Neural progenitor cell (in vitro differentiated cells): ENCODE measurements at regions not wholly inside any gene's neighbourhood (a gene's known extent, or its start where the extent isn't known, plus 50 kb on each side); places are given as distances from the start of the nearest gene placed in this dataset.

Experiments
- DNase-seq: peaks from one replicate; pipeline ENCODE4 v3.0.0-alpha.2; 2016; ENCODE audit warnings: low spot score
- H2AFZ ChIP-seq: fragments of 200-600 bp; sonication (generic); replicated peaks from 2 replicates; pipeline ENCODE4 v1.6.1; 2016; ENCODE audit warnings: antibody characterized with exemption
- H3F3A ChIP-seq: fragments of 200-600 bp; sonication (generic); 2 replicates; pipeline ENCODE4 v1.6.1; 2016; ENCODE audit warnings: antibody characterized with exemption, low read depth
- H3K27ac ChIP-seq: fragments of 200-600 bp; sonication (generic); 2 replicates; pipeline ENCODE4 v1.5.1; 2016; ENCODE audit warnings: mild to moderate bottlenecking
- H3K27me3 ChIP-seq: fragments of 200-600 bp; sonication (generic); 2 replicates; pipeline ENCODE4 v1.6.1; 2016; ENCODE audit warnings: mild to moderate bottlenecking, moderate library complexity
- H3K36me3 ChIP-seq: fragments of 200-600 bp; sonication (generic); 2 replicates; pipeline ENCODE4 v1.5.1; 2016
- H3K4me1 ChIP-seq: fragments of 200-600 bp; sonication (generic); 2 replicates; pipeline ENCODE4 v1.6.1; 2016; ENCODE audit warnings: mixed run types
- H3K4me2 ChIP-seq: fragments of 200-600 bp; sonication (generic); 2 replicates; pipeline ENCODE4 v1.6.1; 2016
- H3K4me3 ChIP-seq: fragments of 200-600 bp; sonication (generic); 2 replicates; pipeline ENCODE4 v1.5.1; 2016
- H3K79me2 ChIP-seq: fragments of 200-600 bp; sonication (generic); 2 replicates; pipeline ENCODE4 v1.6.1; 2016; ENCODE audit warnings: low read depth
- H3K9ac ChIP-seq: fragments of 200-600 bp; sonication (generic); 2 replicates; pipeline ENCODE4 v1.6.1; 2016
- H3K9me3 ChIP-seq: fragments of 200-600 bp; sonication (generic); 2 replicates; pipeline ENCODE4 v1.5.1; 2016; ENCODE audit warnings: low read depth
- H4K20me1 ChIP-seq: fragments of 200-600 bp; sonication (generic); 2 replicates; pipeline ENCODE4 v1.6.1; 2016; ENCODE audit warnings: low read depth
- H3K27ac Mint-ChIP-seq: 3 replicates; pipeline ENCODE4 v1.8.0; 2021; ENCODE audit warnings: mixed read lengths
- H3K27me3 Mint-ChIP-seq: 2 replicates; pipeline ENCODE4 v1.8.0; 2022; ENCODE audit warnings: low read depth, mild to moderate bottlenecking, inconsistent platforms, moderate library complexity, mixed read lengths; ENCODE audit not compliant: insufficient read depth
- H3K36me3 Mint-ChIP-seq: 3 replicates; pipeline ENCODE4 v1.8.0; 2021; ENCODE audit warnings: mixed read lengths
- H3K4me1 Mint-ChIP-seq: 3 replicates; pipeline ENCODE4 v1.8.0; 2021; ENCODE audit warnings: mixed read lengths
- H3K4me3 Mint-ChIP-seq: 3 replicates; pipeline ENCODE4 v1.8.0; 2021; ENCODE audit warnings: mild to moderate bottlenecking, moderate library complexity, mixed read lengths
- H3K9me3 Mint-ChIP-seq: 3 replicates; pipeline ENCODE4 v1.8.0; 2020; ENCODE audit warnings: mixed read lengths
- EZH2 ChIP-seq: fragments of 200-600 bp; sonication (generic); IDR thresholded peaks from 2 replicates; pipeline ENCODE4 v1.6.1; 2017; ENCODE audit warnings: antibody characterized with exemption, mild to moderate bottlenecking, moderate library complexity
- EZH2phosphoT487 ChIP-seq: fragments of 200-600 bp; sonication (generic); IDR thresholded peaks from 2 replicates; pipeline ENCODE4 v1.6.1; 2017; ENCODE audit warnings: antibody characterized with exemption
- TF ChIP-seq, protein P1 (sequence below): fragments of 200-600 bp; sonication (generic); IDR thresholded peaks from 2 replicates; pipeline ENCODE4 v1.5.1; 2017; ENCODE audit warnings: antibody characterized with exemption, mild to moderate bottlenecking

DNA sequence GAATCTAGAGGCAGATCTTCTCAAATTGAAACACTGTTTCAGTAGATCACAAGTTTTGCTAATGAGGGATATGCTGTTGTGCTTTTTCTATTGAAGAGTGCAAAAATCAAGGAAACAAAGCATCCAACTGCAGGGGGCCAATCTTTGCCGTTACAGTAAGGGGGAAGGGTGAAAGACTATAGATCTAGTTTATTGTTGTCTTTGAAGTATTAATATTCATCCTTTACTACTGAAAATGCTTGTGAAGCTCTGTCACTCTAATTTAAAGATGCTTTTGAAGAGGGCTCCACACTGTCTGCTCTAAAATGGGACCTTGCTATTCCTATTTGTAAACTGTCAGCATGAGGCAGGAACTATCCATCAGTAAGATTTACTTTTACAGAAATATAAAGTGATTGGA, 110.3 kb downstream of the MBL2 start:
- no peak overlapping the region for H3K4me2 ChIP-seq
- H3K4me1 ChIP-seq: peaks cover 7% of the 10 kb centered on the region
- H3K27ac ChIP-seq: no peak overlapping the region
- no peaks in the 10 kb centered on the region for H3K36me3 ChIP-seq
- H3K4me3 ChIP-seq: no peak overlapping the region
- no peaks in the 10 kb centered on the region for H4K20me1 ChIP-seq
- no peak for DNase-seq
- Mint-ChIP-seq H3K36me3 (no peaks in the 10 kb centered on the region), H3K4me3 (no peak overlapping the region), H3K4me1 (peaks cover 13% of the 10 kb centered on the region), H3K9me3 (peaks cover 10% of the 10 kb centered on the region), H3K27ac (no peak overlapping the region), H3K27me3 (no peaks in the 10 kb centered on the region)
- no peaks in the 10 kb centered on the region for H3F3A ChIP-seq
- no peak overlapping the region for H3K9ac ChIP-seq
- TF ChIP-seq EZH2 (no peak), EZH2phosphoT487 (no peak)
- TF ChIP-seq, protein P1, sequence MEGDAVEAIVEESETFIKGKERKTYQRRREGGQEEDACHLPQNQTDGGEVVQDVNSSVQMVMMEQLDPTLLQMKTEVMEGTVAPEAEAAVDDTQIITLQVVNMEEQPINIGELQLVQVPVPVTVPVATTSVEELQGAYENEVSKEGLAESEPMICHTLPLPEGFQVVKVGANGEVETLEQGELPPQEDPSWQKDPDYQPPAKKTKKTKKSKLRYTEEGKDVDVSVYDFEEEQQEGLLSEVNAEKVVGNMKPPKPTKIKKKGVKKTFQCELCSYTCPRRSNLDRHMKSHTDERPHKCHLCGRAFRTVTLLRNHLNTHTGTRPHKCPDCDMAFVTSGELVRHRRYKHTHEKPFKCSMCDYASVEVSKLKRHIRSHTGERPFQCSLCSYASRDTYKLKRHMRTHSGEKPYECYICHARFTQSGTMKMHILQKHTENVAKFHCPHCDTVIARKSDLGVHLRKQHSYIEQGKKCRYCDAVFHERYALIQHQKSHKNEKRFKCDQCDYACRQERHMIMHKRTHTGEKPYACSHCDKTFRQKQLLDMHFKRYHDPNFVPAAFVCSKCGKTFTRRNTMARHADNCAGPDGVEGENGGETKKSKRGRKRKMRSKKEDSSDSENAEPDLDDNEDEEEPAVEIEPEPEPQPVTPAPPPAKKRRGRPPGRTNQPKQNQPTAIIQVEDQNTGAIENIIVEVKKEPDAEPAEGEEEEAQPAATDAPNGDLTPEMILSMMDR: no peak
- H3K27me3 ChIP-seq: no peaks in the 10 kb centered on the region
- no peaks in the 10 kb centered on the region for H3K79me2 ChIP-seq
- no peaks in the 10 kb centered on the region for H3K9me3 ChIP-seq
- no peak overlapping the region for H2AFZ ChIP-seq

DNA sequence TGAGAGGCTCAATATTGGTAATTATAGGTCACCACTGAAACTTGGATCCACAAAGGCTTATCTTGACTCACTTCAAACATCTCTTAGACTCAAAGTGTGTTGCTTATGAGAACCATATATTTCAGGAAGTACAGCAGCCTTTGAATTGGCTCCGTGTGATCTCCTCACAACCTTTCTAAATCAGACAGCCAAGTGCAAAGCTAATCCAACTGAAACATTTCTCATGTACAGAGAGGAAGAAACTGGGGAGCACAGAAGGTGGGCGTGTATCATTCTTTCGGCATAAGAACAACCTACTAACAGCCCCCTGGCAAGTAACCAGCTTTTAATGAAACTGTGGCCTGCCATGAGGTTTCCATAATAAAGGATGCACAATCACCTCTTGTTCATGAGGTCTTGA, 109.4 kb downstream of the MBL2 start:
- Histone ChIP-seq H4K20me1 (no peaks in the 10 kb centered on the region), H3K4me3 (no peak overlapping the region), H3K9ac (no peak overlapping the region)

DNA sequence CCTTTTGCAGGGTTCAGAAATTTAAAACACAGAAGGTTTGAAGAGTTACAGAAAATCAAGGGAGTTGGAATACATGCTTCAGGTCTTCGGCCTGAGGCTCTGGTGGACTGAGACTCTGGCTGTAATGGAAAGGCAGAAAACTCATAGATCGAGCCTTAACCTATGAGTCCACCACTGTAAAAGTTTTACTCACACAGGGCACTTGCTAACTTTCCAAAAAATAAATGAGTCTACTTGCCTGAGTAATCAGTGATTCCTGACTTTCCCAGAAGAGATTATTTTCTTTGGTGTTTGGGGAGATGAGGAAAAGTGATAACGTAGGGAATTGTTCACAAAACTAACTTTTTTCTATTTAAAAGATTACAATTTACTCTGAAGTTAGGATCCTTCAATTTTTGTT, 108.0 kb downstream of the MBL2 start:
- Histone ChIP-seq H3K4me3 (no peak overlapping the region), H3K79me2 (no peaks in the 10 kb centered on the region), H3K27ac (no peak overlapping the region), H3K36me3 (no peaks in the 10 kb centered on the region), H3F3A (no peaks in the 10 kb centered on the region), H3K9me3 (no peaks in the 10 kb centered on the region), H4K20me1 (no peaks in the 10 kb centered on the region), H3K27me3 (no peaks in the 10 kb centered on the region), H3K4me1 (peaks cover 7% of the 10 kb centered on the region), H3K9ac (no peak overlapping the region), H3K4me2 (no peak overlapping the region), H2AFZ (no peak overlapping the region)
- H3K27ac Mint-ChIP-seq: no peak overlapping the region
- no peaks in the 10 kb centered on the region for H3K27me3 Mint-ChIP-seq
- no peak for DNase-seq
- peaks cover 10% of the 10 kb centered on the region for H3K9me3 Mint-ChIP-seq
- no peaks in the 10 kb centered on the region for H3K36me3 Mint-ChIP-seq
- TF ChIP-seq EZH2: no peak
- TF ChIP-seq, protein P1: no peak
- TF ChIP-seq EZH2phosphoT487: no peak
- no peak overlapping the region for H3K4me3 Mint-ChIP-seq
- H3K4me1 Mint-ChIP-seq: peaks cover 13% of the 10 kb centered on the region

More for the DNA sequence above, 109.4 kb downstream of the MBL2 start:
- H3K9me3 ChIP-seq: no peaks in the 10 kb centered on the region
- peaks cover 13% of the 10 kb centered on the region for H3K4me1 Mint-ChIP-seq
- no peaks in the 10 kb centered on the region for H3K79me2 ChIP-seq
- H3F3A ChIP-seq: no peaks in the 10 kb centered on the region
- TF ChIP-seq, protein P1: no peak
- TF ChIP-seq EZH2 (no peak), EZH2phosphoT487 (no peak)
- peaks cover 7% of the 10 kb centered on the region for H3K4me1 ChIP-seq
- H3K36me3 ChIP-seq: no peaks in the 10 kb centered on the region
- no peak overlapping the region for H3K27ac Mint-ChIP-seq
- H3K9me3 Mint-ChIP-seq: peaks cover 10% of the 10 kb centered on the region
- no peaks in the 10 kb centered on the region for H3K36me3 Mint-ChIP-seq
- no peaks in the 10 kb centered on the region for H3K27me3 ChIP-seq
- no peak overlapping the region for H3K27ac ChIP-seq
- no peak for DNase-seq
- H3K4me2 ChIP-seq: no peak overlapping the region
- no peak overlapping the region for H3K4me3 Mint-ChIP-seq
- H2AFZ ChIP-seq: no peak overlapping the region
- no peaks in the 10 kb centered on the region for H3K27me3 Mint-ChIP-seq

DNA sequence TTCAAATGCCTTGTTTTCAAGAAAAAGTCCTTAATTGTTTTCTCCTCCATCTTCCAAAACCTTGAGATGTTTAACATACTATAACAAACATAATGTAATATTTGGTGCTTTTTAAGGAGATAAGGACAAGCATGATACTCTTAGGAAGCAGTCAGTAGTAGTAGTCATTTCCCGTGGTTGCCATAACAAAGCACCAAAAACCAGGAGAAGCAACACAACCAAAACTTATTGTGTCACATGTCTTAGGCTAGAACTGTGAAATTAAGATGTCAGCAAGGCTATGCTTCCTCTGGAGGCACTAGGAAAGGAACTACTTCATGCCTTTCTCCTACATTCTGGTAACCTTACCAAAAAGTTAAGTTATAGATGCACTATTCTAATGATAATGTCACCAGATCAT, 106.8 kb downstream of the MBL2 start:
- peaks cover 10% of the 10 kb centered on the region for H3K9me3 Mint-ChIP-seq
- no peaks in the 10 kb centered on the region for H3F3A ChIP-seq
- TF ChIP-seq, protein P1: no peak
- TF ChIP-seq EZH2phosphoT487: no peak
- no peak for TF ChIP-seq EZH2
- no peak overlapping the region for H2AFZ ChIP-seq
- H3K9me3 ChIP-seq: no peaks in the 10 kb centered on the region
- H3K27ac ChIP-seq: no peak overlapping the region
- peaks cover 7% of the 10 kb centered on the region for H3K4me1 ChIP-seq
- no peaks in the 10 kb centered on the region for H3K27me3 ChIP-seq
- H3K9ac ChIP-seq: no peak overlapping the region
- peaks cover 13% of the 10 kb centered on the region for H3K4me1 Mint-ChIP-seq
- no peak overlapping the region for H3K4me3 Mint-ChIP-seq
- no peaks in the 10 kb centered on the region for H4K20me1 ChIP-seq
- no peak overlapping the region for H3K4me2 ChIP-seq
- H3K27me3 Mint-ChIP-seq: no peaks in the 10 kb centered on the region
- H3K27ac Mint-ChIP-seq: no peak overlapping the region
- H3K79me2 ChIP-seq: no peaks in the 10 kb centered on the region
- no peak overlapping the region for H3K4me3 ChIP-seq
- no peaks in the 10 kb centered on the region for H3K36me3 ChIP-seq
- DNase-seq: no peak
- H3K36me3 Mint-ChIP-seq: no peaks in the 10 kb centered on the region
